ENCODE measurements at regions not wholly inside any gene's neighbourhood (a gene's known extent, or its start where the extent isn't known, plus 50 kb on each side); places are given as distances from the start of the nearest gene placed in this dataset.

DNA sequence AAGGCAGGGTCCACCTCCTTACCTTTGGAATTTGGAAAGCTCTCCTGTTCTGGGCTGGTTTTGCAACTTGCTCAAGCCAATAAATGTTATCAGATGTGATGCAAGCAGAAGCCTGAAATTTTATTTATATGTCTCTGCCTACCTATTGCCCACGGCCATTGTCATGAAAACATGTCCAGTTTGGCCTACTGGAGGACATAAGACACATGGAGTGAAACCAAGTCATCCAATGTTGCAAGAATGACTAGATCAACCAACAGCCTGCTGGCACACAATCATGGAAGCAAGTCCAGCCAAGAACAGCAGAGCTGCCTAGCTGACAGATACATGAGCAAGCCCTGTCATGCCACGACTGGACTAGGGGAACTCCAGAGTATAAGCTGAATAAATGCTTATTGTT lies 56.7 kb upstream of the IRAK1BP1 start:
- H3K4me1 ChIP-seq (ENCODE audit: control insufficient read depth in 1 of 2, insufficient read depth in 2 of 2, low read length in 2 of 2) = no peaks in the 10 kb centered on the region
- no peak overlapping the region for H3K4me2 ChIP-seq (ENCODE audit: low read length)
- intact Hi-C loops (cut with micrococcal nuclease) = loop anchor here (1.0 to 10.0 kb wide), 2 partner anchors 374 to 1066 kb away; no protein-coding TSS in a partner anchor
- H3K4me3 ChIP-seq (replicated peaks in 1 of 2; ENCODE audit: low read depth in 1 of 2, low read length in 2 of 2) = no peak overlapping the region
- no peak for ATAC-seq
- no peaks in the 10 kb centered on the region for H3K9me2 ChIP-seq (ENCODE audit: insufficient read depth)
- BruUV-seq (replicated peaks) = no TSS peak
- H2AFZ ChIP-seq (ENCODE audit: low read depth, low read length, poor library complexity, severe bottlenecking) = no peak overlapping the region
- no peaks in the 10 kb centered on the region for H3K36me3 ChIP-seq (ENCODE audit: control insufficient read depth in 1 of 2, insufficient read depth in 2 of 2, low read length in 2 of 2)
- POLR2A ChIA-PET = no interaction called here
- no peak overlapping the region for H3K27ac ChIP-seq (ENCODE audit: low read depth, low read length)
- no peaks in the 10 kb centered on the region for H3K9me3 ChIP-seq (ENCODE audit: control insufficient read depth in 1 of 2, insufficient read depth in 1 of 2, low read depth in 1 of 2, low read length in 2 of 2)
- H3K79me2 ChIP-seq (ENCODE audit: insufficient read depth, low read length) = no peaks in the 10 kb centered on the region
- TF ChIP-seq EZH2phosphoT487 (IDR thresholded peaks at IDR 0.05; ENCODE audit: borderline replicate concordance) (no peak), FOSL1 (IDR thresholded peaks at IDR 0.05; ENCODE audit: low read depth) (no peak), SRF (IDR thresholded peaks at IDR 0.05; ENCODE audit: low read depth) (no peak), EZH2 (IDR thresholded peaks at IDR 0.05) (no peak), RAD21 (IDR thresholded peaks at IDR 0.05; ENCODE audit: low read depth) (no peak), SP1 (IDR thresholded peaks at IDR 0.05; ENCODE audit: low read depth) (no peak)
- H4K20me1 ChIP-seq (ENCODE audit: insufficient read depth) = no peaks in the 10 kb centered on the region
- no peak for DNase-seq (ENCODE audit: low read depth, low spot score)
- no peak overlapping the region for H3K9ac ChIP-seq (ENCODE audit: low read length)
- H3K27me3 ChIP-seq (ENCODE audit: insufficient read depth, low read length) = no peaks in the 10 kb centered on the region
- CTCF ChIA-PET = interaction anchor here (0.7 to 2.7 kb wide), 14 partner anchors 8 to 1345 kb away, joined by 3 to 16 read pairs (median 4); no protein-coding TSS in a partner anchor
- RAD21 ChIA-PET (ENCODE audit: low non-redundant PET in 1 of 2, low total read pairs in 2 of 2, uncharacterized antibody in 2 of 2, unreplicated experiment in 2 of 2) = interaction anchor here in 1 of 2 experiments (0.6 kb wide), 1 partner anchor 440 kb away, joined by 3 read pairs; no protein-coding TSS in a partner anchor
